SK-N-SH (cell line): ENCODE measurements at regions not wholly inside any gene's neighbourhood (a gene's known extent, or its start where the extent isn't known, plus 50 kb on each side); places are given as distances from the start of the nearest gene placed in this dataset.

Experiments
- CTCF ChIA-PET: fragments of 300-600, 350-600 bp; formaldehyde crosslinking; extraction: SDS; loops from one replicate; lab custom pipeline; 2021; lab: Yijun Ruan, JAX
- POLR2A ChIA-PET: fragments of 350-600 bp; sonication (Branson Sonifier 250); formaldehyde crosslinking; extraction: SDS; loops from one replicate; lab custom pipeline; 2020; ENCODE audit warnings: antibody characterized with exemption, inconsistent platforms; lab: Yijun Ruan, JAX
- DNase-seq: peaks from one replicate; pipeline ENCODE4 v3.0.0; 2012
- H2AFZ ChIP-seq: fragments of 200-600 bp; sonication (generic); 2 replicates; pipeline ENCODE4 v1.8.1; 2016; ENCODE audit warnings: antibody characterized with exemption, mild to moderate bottlenecking, low read depth
- H3F3A ChIP-seq: fragments of 200-600 bp; sonication (generic); replicated peaks from 2 replicates; pipeline ENCODE3; 2016; ENCODE audit warnings: antibody characterized with exemption, mild to moderate bottlenecking; ENCODE audit not compliant: insufficient read depth
- H3K27ac ChIP-seq, 2 experiments: fragments of 200-500 bp in 1 of 2; fragments of 200-600 bp in 1 of 2; sonication (Bioruptor generic) in 1 of 2; sonication (generic), shearing (Covaris generic) in 1 of 2; 2 replicates each; pipeline versions ENCODE4 v1.5.1 to v1.6.1; 2014 to 2016; ENCODE audit warnings: low read depth in 2 of 2, inconsistent platforms in 1 of 2, low read length in 1 of 2, mild to moderate bottlenecking in 1 of 2, mixed read lengths in 1 of 2
- H3K27me3 ChIP-seq: fragments of 200-600 bp; sonication (generic), shearing (Covaris generic); 2 replicates; pipeline ENCODE4 v1.6.1; 2016; ENCODE audit warnings: mixed run types; ENCODE audit not compliant: insufficient read depth
- H3K36me3 ChIP-seq, 2 experiments: fragments of 200-500 bp in 1 of 2; fragments of 200-600 bp in 1 of 2; sonication (Bioruptor generic) in 1 of 2; sonication (generic) in 1 of 2; replicated peaks in 1 of 2; 2 replicates each; pipeline versions ENCODE3 to v1.5.1; 2014 to 2016; ENCODE audit warnings: low read length in 1 of 2, mild to moderate bottlenecking in 1 of 2; ENCODE audit not compliant: insufficient read depth in 2 of 2, control insufficient read depth in 1 of 2
- H3K4me1 ChIP-seq, 2 experiments: fragments of 200-500 bp in 1 of 2; fragments of 200-600 bp in 1 of 2; sonication (Bioruptor generic) in 1 of 2; sonication (generic), shearing (Covaris generic) in 1 of 2; 2 replicates each; pipeline versions ENCODE4 v1.5.1 to v1.6.1; 2014 to 2016; ENCODE audit warnings: low read depth in 1 of 2, low read length in 1 of 2, mixed run types in 1 of 2; ENCODE audit not compliant: insufficient read depth in 2 of 2, control insufficient read depth in 1 of 2
- H3K4me2 ChIP-seq: fragments of 200-600 bp; sonication (generic), shearing (Covaris generic); 2 replicates; pipeline ENCODE4 v1.6.1; 2017; ENCODE audit warnings: mixed run types
- H3K4me3 ChIP-seq, 2 experiments: fragments of 200-500 bp in 1 of 2; fragments of 200-600 bp in 1 of 2; sonication (Bioruptor generic) in 1 of 2; sonication (generic), shearing (Covaris generic) in 1 of 2; 2 replicates each; pipeline versions ENCODE4 v1.5.1 to v1.8.1; 2014 to 2016; ENCODE audit warnings: low read depth in 2 of 2, inconsistent platforms in 1 of 2, low read length in 1 of 2, mild to moderate bottlenecking in 1 of 2, mixed read lengths in 1 of 2, moderate library complexity in 1 of 2
- H3K79me2 ChIP-seq: fragments of 200-600 bp; sonication (generic); 2 replicates; pipeline ENCODE4 v1.8.1; 2017; ENCODE audit warnings: mild to moderate bottlenecking; ENCODE audit not compliant: insufficient read depth
- H3K9ac ChIP-seq: fragments of 200-600 bp; sonication (generic); 2 replicates; pipeline ENCODE4 v1.6.1; 2017; ENCODE audit warnings: mixed run types
- H3K9me2 ChIP-seq: fragments of 200-600 bp; sonication (generic); 2 replicates; pipeline ENCODE4 v1.6.1; 2017; ENCODE audit warnings: mixed run types
- H3K9me3 ChIP-seq: fragments of 200-600 bp; sonication (generic); 2 replicates; pipeline ENCODE4 v1.6.1; 2017; ENCODE audit warnings: mixed run types, mild to moderate bottlenecking, moderate library complexity
- H4K20me1 ChIP-seq: fragments of 200-600 bp; sonication (generic); 2 replicates; pipeline ENCODE4 v1.6.1; 2017; ENCODE audit warnings: mild to moderate bottlenecking, mixed run types; ENCODE audit not compliant: insufficient read depth
- CHD2 ChIP-seq: fragments of 150-350 bp; IDR thresholded peaks from 2 replicates; pipeline ENCODE4 v1.6.1; 2018; ENCODE audit warnings: low read length; ENCODE audit not compliant: partially characterized antibody
- EP300 ChIP-seq, 2 experiments: IDR thresholded peaks; 2 replicates each; pipeline versions ENCODE4 v1.4.0 to v1.6.1; 2012; ENCODE audit warnings: borderline replicate concordance in 1 of 2, low read depth in 1 of 2, low read length in 1 of 2
- FOSL2 ChIP-seq: IDR thresholded peaks from 2 replicates; pipeline ENCODE4 v1.4.0; 2012; ENCODE audit warnings: low read depth, mild to moderate bottlenecking, moderate library complexity, borderline replicate concordance
- FOXJ3 ChIP-seq: sonication (generic); formaldehyde crosslinking; IDR thresholded peaks from 2 replicates; pipeline ENCODE4 v1.5.1; 2020; ENCODE audit warnings: mild to moderate bottlenecking, missing genetic modification reagents
- IRF3 ChIP-seq: fragments of 150-350 bp; IDR thresholded peaks from 2 replicates; pipeline ENCODE4 v1.6.1; 2016; ENCODE audit warnings: mild to moderate bottlenecking, low read depth, low read length
- NFIC ChIP-seq: IDR thresholded peaks from 2 replicates; pipeline ENCODE4 v1.4.0; 2012; ENCODE audit warnings: borderline replicate concordance
- RAD21 ChIP-seq: IDR thresholded peaks from 2 replicates; pipeline ENCODE4 v1.6.1; 2012; ENCODE audit warnings: mild to moderate bottlenecking, low read length
- RCOR1 ChIP-seq: fragments of 150-350 bp; IDR thresholded peaks from 2 replicates; pipeline ENCODE4 v1.6.1; 2017; ENCODE audit warnings: antibody characterized with exemption, low read length
- REST ChIP-seq: IDR thresholded peaks from 2 replicates; pipeline ENCODE4 v1.6.1; 2012; ENCODE audit warnings: mild to moderate bottlenecking, low read depth, low read length, moderate library complexity
- RXRA ChIP-seq: IDR thresholded peaks from 2 replicates; pipeline ENCODE4 v1.4.0; 2012; ENCODE audit warnings: low read depth, mild to moderate bottlenecking, borderline replicate concordance
- USF2 ChIP-seq: fragments of 150-350 bp; IDR thresholded peaks from 2 replicates; pipeline ENCODE4 v1.6.1; 2017; ENCODE audit warnings: antibody characterized with exemption, low read length, low read depth, borderline replicate concordance
- YY1 ChIP-seq: IDR thresholded peaks from 2 replicates; pipeline ENCODE4 v1.4.0; 2012; ENCODE audit warnings: low read depth, mild to moderate bottlenecking
- WGBS: methylation state at CpG from one replicate; pipeline ENCODE4 v1.1.6; 2017; ENCODE audit warnings: low lambda C conversion rate; 5-methylcytosine and 5-hydroxymethylcytosine counted together

- DNase-seq: no peak
- WGBS: 45% methylated on average over 2 of the region's 2 CpGs
Measured at GRCh38 chr18:8554354-8554753, 54.9 kb upstream of the RAB12 start.

More at GRCh38 chr18:8554354-8554753, 54.9 kb upstream of the RAB12 start:
- Histone ChIP-seq H2AFZ (no peak overlapping the region), H4K20me1 (no peaks in the 10 kb centered on the region), H3F3A (no peaks in the 10 kb centered on the region), H3K9me3 (no peaks in the 10 kb centered on the region), H3K9ac (no peak overlapping the region), H3K4me1 (peaks cover 0 to 10% of the 10 kb centered on the region in 2 experiments; a peak in 1 of 4 replicates), H3K27me3 (no peaks in the 10 kb centered on the region), H3K9me2 (no peaks in the 10 kb centered on the region), H3K79me2 (no peaks in the 10 kb centered on the region), H3K4me2 (no peak overlapping the region), H3K27ac (no peak overlapping the region), H3K36me3 (no peaks in the 10 kb centered on the region), H3K4me3 (no peak overlapping the region)
- ChIA-PET POLR2A (no interaction called here), CTCF (interaction anchor here (1.2 kb wide), 1 partner anchor 8 kb away, joined by 3 read pairs; no protein-coding TSS in a partner anchor)
- TF ChIP-seq USF2: no peak
- TF ChIP-seq NFIC: no peak
- no peak for TF ChIP-seq YY1
- no peak for TF ChIP-seq FOXJ3
- no peak for TF ChIP-seq REST
- no peak for TF ChIP-seq RCOR1
- TF ChIP-seq CHD2: no peak
- no peak for TF ChIP-seq IRF3
- TF ChIP-seq RAD21: no peak
- TF ChIP-seq RXRA: no peak
- no peak for TF ChIP-seq EP300 (IDR thresholded peaks at IDR 0.05; ENCODE audit: borderline replicate concordance in 1 of 2, low read depth in 1 of 2, low read length in 1 of 2)
- no peak for TF ChIP-seq FOSL2
